ENCODE measurements at regions not wholly inside any gene's neighbourhood (a gene's known extent, or its start where the extent isn't known, plus 50 kb on each side); places are given as distances from the start of the nearest gene placed in this dataset.

DNA sequence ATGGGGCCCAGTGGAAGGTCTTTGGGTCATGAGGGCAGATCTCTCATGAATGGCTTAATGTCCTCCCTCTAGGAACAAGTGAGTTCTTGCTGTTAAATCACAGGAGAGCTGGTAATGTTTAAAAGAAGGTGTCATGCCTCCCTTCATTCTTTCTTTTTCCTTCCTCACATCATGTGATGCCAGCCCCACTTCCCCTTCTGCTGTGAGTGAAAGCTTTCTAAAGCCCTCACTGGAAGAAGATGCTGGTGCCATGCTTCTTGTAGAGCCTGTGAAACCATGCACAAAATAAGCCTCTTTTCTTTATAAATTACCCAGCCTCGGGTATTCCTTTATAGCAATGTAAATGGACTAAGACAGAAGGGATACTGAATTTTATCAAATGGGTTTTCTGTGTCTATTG is 66.1 kb upstream of the ZNF827 start:
- TF ChIP-seq, protein P1, sequence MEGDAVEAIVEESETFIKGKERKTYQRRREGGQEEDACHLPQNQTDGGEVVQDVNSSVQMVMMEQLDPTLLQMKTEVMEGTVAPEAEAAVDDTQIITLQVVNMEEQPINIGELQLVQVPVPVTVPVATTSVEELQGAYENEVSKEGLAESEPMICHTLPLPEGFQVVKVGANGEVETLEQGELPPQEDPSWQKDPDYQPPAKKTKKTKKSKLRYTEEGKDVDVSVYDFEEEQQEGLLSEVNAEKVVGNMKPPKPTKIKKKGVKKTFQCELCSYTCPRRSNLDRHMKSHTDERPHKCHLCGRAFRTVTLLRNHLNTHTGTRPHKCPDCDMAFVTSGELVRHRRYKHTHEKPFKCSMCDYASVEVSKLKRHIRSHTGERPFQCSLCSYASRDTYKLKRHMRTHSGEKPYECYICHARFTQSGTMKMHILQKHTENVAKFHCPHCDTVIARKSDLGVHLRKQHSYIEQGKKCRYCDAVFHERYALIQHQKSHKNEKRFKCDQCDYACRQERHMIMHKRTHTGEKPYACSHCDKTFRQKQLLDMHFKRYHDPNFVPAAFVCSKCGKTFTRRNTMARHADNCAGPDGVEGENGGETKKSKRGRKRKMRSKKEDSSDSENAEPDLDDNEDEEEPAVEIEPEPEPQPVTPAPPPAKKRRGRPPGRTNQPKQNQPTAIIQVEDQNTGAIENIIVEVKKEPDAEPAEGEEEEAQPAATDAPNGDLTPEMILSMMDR (IDR thresholded peaks at IDR 0.05) = no peak
- TF ChIP-seq POLR2A (IDR thresholded peaks at IDR 0.05) = no peak
